Progenitor cell of endocrine pancreas (in vitro differentiated cells): ENCODE measurements at regions not wholly inside any gene's neighbourhood (a gene's known extent, or its start where the extent isn't known, plus 50 kb on each side); places are given as distances from the start of the nearest gene placed in this dataset.

Source experiments
- DNase-seq: peaks from one replicate; pipeline ENCODE4 v3.0.0; 2021; ENCODE audit warnings: low spot score; ENCODE audit not compliant: unreplicated experiment
- H3K27ac Mint-ChIP-seq: 2 replicates; pipeline ENCODE4 v1.8.0; 2021; ENCODE audit warnings: mild to moderate bottlenecking, moderate library complexity, mixed read lengths
- H3K27me3 Mint-ChIP-seq: 2 replicates; pipeline ENCODE4 v1.8.0; 2021; ENCODE audit warnings: mixed read lengths
- H3K36me3 Mint-ChIP-seq: 2 replicates; pipeline ENCODE4 v1.8.0; 2022; ENCODE audit warnings: mixed read lengths; ENCODE audit not compliant: insufficient read depth
- H3K4me1 Mint-ChIP-seq: 2 replicates; pipeline ENCODE4 v1.8.0; 2021; ENCODE audit warnings: low read depth, mixed read lengths
- H3K4me3 Mint-ChIP-seq: 2 replicates; pipeline ENCODE4 v1.8.0; 2021; ENCODE audit warnings: low read depth, mild to moderate bottlenecking, moderate library complexity, mixed read lengths
- H3K9me3 Mint-ChIP-seq: 2 replicates; pipeline ENCODE4 v1.8.0; 2021; ENCODE audit warnings: low read depth, mixed read lengths
- TF ChIP-seq, protein P1 (sequence below): fragments of 200-600 bp; sonication (generic); IDR thresholded peaks from one replicate; pipeline ENCODE4 v1.5.0; 2021; ENCODE audit warnings: antibody characterized with exemption, mild to moderate bottlenecking; ENCODE audit not compliant: unreplicated experiment

- Mint-ChIP-seq H3K4me1 (peaks cover 4% of the 10 kb centered on the region), H3K4me3 (no peak overlapping the region), H3K9me3 (peaks cover 10% of the 10 kb centered on the region), H3K27ac (no peak overlapping the region), H3K27me3 (no peaks in the 10 kb centered on the region), H3K36me3 (peaks cover 1% of the 10 kb centered on the region)
- no peak for DNase-seq
- TF ChIP-seq, protein P1, sequence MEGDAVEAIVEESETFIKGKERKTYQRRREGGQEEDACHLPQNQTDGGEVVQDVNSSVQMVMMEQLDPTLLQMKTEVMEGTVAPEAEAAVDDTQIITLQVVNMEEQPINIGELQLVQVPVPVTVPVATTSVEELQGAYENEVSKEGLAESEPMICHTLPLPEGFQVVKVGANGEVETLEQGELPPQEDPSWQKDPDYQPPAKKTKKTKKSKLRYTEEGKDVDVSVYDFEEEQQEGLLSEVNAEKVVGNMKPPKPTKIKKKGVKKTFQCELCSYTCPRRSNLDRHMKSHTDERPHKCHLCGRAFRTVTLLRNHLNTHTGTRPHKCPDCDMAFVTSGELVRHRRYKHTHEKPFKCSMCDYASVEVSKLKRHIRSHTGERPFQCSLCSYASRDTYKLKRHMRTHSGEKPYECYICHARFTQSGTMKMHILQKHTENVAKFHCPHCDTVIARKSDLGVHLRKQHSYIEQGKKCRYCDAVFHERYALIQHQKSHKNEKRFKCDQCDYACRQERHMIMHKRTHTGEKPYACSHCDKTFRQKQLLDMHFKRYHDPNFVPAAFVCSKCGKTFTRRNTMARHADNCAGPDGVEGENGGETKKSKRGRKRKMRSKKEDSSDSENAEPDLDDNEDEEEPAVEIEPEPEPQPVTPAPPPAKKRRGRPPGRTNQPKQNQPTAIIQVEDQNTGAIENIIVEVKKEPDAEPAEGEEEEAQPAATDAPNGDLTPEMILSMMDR = no peak
Observed at GRCh38 chr6:18720075-18720474, 332.9 kb downstream of the RNF144B start.

DNA sequence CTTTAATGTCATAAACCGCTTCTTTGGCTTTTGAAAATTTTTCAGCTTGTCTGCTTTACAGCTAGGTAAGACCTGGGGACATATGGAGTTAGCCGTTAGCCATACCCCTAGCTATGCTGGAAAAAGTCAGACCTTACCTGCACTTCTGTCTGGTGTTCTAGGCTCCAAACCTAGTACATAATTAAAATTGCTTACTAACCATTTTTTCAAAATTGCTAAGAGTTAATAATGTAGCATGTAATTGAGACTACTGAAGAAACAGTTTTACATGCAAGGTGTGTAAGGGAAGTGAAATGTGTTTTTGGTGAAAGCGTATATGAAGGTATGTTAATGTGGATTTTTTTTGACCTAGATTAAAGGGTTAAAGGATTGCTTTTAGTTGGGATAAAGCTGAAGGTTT lies 336.9 kb downstream of the RNF144B start:
- Mint-ChIP-seq H3K4me3 (no peak overlapping the region), H3K27ac (no peak overlapping the region), H3K27me3 (no peaks in the 10 kb centered on the region), H3K36me3 (peaks cover 1% of the 10 kb centered on the region), H3K9me3 (peaks cover 15% of the 10 kb centered on the region), H3K4me1 (peaks cover 4% of the 10 kb centered on the region)
- DNase-seq = no peak
- TF ChIP-seq, protein P1 = no peak

- Mint-ChIP-seq H3K4me3 (no peak overlapping the region), H3K9me3 (peaks cover 15% of the 10 kb centered on the region), H3K27ac (no peak overlapping the region), H3K36me3 (peaks cover 1% of the 10 kb centered on the region), H3K4me1 (no peaks in the 10 kb centered on the region), H3K27me3 (no peaks in the 10 kb centered on the region)
- DNase-seq = no peak
- TF ChIP-seq, protein P1 = no peak
Observed at GRCh38 chr6:18725449-18725848, 338.3 kb downstream of the RNF144B start.

DNA sequence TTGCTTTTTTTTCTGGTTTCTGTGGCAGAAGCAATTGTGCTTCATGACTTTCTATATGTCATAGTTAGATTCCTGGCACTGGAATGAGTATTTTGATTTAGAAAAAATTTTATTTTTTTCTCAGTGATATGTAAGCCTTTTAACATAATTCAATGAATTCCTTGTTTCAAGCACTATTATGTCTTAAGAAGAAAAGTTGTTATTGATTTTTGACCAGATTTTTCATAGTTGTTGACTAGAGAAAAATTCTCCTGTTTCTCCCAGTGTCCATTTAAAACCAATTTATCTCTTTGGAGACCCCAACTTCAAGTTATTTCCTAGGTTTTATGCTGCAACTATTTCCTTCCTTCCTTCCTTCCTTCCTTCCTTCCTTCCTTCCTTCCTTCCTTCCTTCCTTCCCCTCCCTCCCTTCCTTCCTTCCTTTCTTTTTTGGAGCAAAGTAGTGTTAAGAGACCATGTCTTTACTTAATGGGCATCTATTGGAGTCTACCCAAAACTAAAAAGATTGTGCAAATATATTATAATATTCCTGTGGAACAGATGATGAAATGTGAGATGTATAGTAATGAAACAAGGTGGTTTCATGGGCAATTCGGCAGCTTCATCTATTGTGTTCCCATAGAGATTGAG lies 346.9 kb downstream of the RNF144B start:
- Mint-ChIP-seq H3K4me3 (no peak overlapping the region), H3K4me1 (no peaks in the 10 kb centered on the region), H3K9me3 (peaks cover 14% of the 10 kb centered on the region), H3K27me3 (no peaks in the 10 kb centered on the region), H3K36me3 (no peaks in the 10 kb centered on the region), H3K27ac (no peak overlapping the region)
- TF ChIP-seq, protein P1 = no peak
- no peak for DNase-seq

DNA sequence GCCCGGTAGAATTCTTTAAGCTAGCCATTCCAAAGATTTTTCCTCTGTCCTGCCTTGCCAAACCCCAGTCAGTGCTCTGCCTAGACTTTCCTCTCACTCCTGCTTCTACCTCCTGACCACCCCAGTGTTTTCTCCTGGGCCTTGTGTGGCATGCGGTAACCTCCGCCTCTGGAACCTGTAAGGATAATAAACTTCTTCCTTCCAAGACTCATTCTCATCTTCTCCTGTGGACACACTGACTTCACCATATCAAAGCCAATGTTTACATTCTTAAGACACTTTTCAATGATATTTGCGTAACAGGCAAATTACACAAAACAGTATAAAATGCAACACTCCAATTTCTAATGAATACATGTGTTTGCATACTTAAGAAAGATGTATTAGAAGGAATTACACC lies 354.6 kb downstream of the RNF144B start:
- Mint-ChIP-seq H3K4me3 (no peak overlapping the region), H3K27me3 (no peaks in the 10 kb centered on the region), H3K36me3 (no peaks in the 10 kb centered on the region), H3K9me3 (no peaks in the 10 kb centered on the region), H3K27ac (no peak overlapping the region), H3K4me1 (peaks cover 2% of the 10 kb centered on the region)
- TF ChIP-seq, protein P1 = no peak
- no peak for DNase-seq
